ENCODE measurements at regions not wholly inside any gene's neighbourhood (a gene's known extent, or its start where the extent isn't known, plus 50 kb on each side); places are given as distances from the start of the nearest gene placed in this dataset.

DNA sequence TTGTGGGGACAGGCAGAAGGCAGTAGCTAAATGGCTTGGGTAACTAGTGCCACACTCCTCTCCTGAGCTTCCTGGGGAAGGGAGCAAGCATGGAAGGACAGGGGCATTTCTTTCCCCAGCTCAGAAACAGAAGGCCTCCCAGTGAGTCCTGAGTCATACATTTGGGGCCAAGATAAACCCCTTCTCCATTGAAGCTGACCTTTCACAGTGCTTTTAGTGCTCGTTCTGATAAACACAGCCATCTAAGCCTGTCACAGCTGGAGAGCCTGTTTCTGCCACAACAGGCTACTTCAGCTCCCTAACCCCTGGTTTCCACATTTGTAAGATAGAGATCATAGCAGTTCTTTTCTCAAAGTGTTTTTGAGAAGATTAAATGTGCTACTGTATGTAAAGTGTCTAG lies 374.0 kb downstream of the LMX1A start:
- Mint-ChIP-seq H3K9me3 (peaks cover 0 to 5% (median 0%) of the 10 kb centered on the region in 7 donors), H3K4me3 (no peak overlapping the region), H3K27ac (no peak overlapping the region), H3K27me3 (peaks cover 4 to 8% (median 6%) of the 10 kb centered on the region in 3 donors), H3K36me3 (no peaks in the 10 kb centered on the region), H3K4me1 (no peaks in the 10 kb centered on the region)
- ATAC-seq (ENCODE audit: low read depth in 2 of 2) = no peak
- no peak for DNase-seq

DNA sequence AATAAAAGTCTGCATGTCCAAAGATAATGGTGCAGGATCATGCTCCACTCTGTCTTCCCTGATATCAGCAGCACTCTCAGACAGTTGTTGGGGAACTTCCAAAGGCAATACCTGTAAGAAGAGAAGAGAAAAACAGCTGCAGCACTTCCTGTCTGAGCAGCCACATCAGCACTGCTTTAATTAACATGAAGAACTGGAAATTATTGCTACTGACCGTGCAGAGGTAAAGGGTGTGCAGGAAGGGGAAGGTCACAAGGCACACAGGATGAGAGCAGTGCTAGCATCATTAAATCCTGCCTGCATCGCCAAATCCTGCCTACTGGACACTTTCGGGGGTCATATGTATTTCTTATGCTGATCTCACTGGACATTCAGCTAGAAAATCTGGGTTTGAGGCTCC lies 379.0 kb downstream of the LMX1A start:
- no peak overlapping the region for H3K4me3 Mint-ChIP-seq
- H3K27me3 Mint-ChIP-seq = no peaks in the 10 kb centered on the region
- ATAC-seq (ENCODE audit: low read depth in 2 of 2) (no peak), DNase-seq (no peak)
- H3K27ac Mint-ChIP-seq = no peak overlapping the region
- H3K36me3 Mint-ChIP-seq = no peaks in the 10 kb centered on the region
- H3K4me1 Mint-ChIP-seq = no peaks in the 10 kb centered on the region
- H3K9me3 Mint-ChIP-seq = peaks cover 0 to 5% (median 0%) of the 10 kb centered on the region in 7 donors

DNA sequence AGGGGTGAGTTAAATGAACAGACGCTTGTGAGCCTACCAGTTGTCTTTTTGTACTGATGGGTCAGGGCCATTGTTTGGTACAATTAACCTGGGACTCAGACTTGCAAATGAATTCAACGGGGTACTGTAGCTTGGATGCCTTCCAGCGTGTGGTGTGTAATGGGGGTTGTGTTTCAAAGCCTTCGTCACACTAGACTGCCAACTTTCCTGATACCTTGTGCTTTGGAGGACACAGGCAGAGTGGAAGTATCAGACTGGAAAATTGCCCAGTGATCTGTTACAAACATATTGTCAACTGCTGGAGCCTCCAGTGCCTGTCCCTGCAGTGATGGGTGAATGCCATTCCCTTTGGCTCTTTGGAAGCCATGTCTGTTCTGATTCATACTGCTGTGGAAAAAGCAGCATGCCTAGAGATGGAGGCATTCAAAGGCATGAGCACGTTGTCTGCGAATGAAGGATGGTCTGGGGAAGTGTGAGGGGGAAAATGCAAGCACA lies 384.5 kb downstream of the LMX1A start:
- no peak for ATAC-seq (ENCODE audit: low read depth in 2 of 2)
- no peak for DNase-seq
- H3K4me3 Mint-ChIP-seq = no peak overlapping the region
- no peak overlapping the region for H3K27ac Mint-ChIP-seq
- H3K27me3 Mint-ChIP-seq = no peaks in the 10 kb centered on the region
- peaks cover 0 to 5% (median 1%) of the 10 kb centered on the region in 7 donors for H3K9me3 Mint-ChIP-seq
- H3K36me3 Mint-ChIP-seq = no peaks in the 10 kb centered on the region
- no peaks in the 10 kb centered on the region for H3K4me1 Mint-ChIP-seq

DNA sequence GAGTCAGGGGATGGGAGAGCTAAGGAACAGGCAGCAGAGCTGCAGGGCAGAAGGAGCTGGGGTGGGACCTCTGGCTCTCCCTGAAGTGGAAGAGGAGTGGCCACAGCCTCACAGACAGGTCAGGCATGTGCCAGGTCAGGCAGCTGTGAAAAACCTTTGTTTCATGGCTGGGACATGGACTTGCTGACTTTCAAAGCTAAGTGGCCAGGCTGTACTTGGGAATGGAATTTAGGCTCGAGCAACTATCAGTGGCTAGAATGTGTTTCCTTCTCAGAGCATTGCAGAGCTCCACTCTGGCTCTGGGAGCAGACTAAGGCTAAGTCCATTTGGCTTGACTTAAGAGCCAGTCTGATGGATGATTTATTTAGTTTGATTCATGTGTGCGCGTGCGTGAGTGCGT lies 385.1 kb downstream of the LMX1A start:
- peaks cover 0 to 3% (median 0%) of the 10 kb centered on the region in 7 donors for H3K9me3 Mint-ChIP-seq
- no peak overlapping the region for H3K27ac Mint-ChIP-seq
- DNase-seq = no peak
- no peak for ATAC-seq (ENCODE audit: low read depth in 2 of 2)
- no peak overlapping the region for H3K4me3 Mint-ChIP-seq
- no peaks in the 10 kb centered on the region for H3K36me3 Mint-ChIP-seq
- H3K27me3 Mint-ChIP-seq = no peaks in the 10 kb centered on the region
- H3K4me1 Mint-ChIP-seq = no peaks in the 10 kb centered on the region

DNA sequence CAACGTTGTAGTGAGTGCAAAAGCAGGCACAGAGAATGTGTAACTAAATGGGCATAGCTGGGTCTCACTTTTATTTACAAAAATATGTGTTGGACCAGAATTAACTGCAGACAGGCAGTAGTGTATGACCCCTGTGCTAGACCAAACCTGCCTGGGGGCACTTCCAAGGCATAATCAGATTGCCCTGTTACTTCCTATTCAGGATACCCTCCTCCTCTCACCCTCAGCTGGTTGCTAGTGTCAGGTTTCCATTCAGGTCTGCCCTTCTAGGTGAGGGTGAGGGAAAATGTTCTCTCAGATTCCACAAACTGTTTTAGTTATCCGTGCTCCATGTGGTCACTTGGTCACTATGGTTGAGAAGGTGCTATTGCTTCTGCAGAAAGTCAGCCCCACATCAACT lies 387.3 kb downstream of the LMX1A start:
- DNase-seq (no peak), ATAC-seq (ENCODE audit: low read depth in 2 of 2) (no peak)
- Mint-ChIP-seq H3K4me1 (no peaks in the 10 kb centered on the region), H3K27ac (no peak overlapping the region), H3K4me3 (no peak overlapping the region), H3K27me3 (no peaks in the 10 kb centered on the region), H3K9me3 (peaks cover 0 to 6% (median 0%) of the 10 kb centered on the region in 7 donors), H3K36me3 (no peaks in the 10 kb centered on the region)

DNA sequence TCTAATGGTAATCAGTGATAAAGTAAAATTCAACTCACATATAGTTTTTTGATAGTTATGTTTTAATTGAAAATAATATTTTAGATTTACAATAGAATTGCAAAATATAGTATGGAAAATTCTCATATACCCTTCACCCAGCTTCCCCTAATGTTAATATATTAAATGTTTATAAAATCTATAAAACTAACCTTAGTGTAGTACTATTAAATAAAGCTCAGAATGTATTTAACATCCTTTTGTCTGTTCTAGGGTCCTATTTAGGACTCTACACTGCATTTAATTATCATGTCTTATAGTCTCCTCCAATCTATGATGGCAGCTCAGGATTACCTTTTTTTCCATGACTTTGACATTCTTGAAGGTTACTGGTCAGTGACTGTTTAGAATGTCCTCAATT lies 389.2 kb downstream of the LMX1A start:
- no peak overlapping the region for H3K4me3 Mint-ChIP-seq
- DNase-seq (no peak), ATAC-seq (ENCODE audit: low read depth in 2 of 2) (no peak)
- no peak overlapping the region for H3K27ac Mint-ChIP-seq
- no peaks in the 10 kb centered on the region for H3K36me3 Mint-ChIP-seq
- peaks cover 0 to 9% (median 3%) of the 10 kb centered on the region in 7 donors for H3K9me3 Mint-ChIP-seq
- no peaks in the 10 kb centered on the region for H3K27me3 Mint-ChIP-seq
- no peaks in the 10 kb centered on the region for H3K4me1 Mint-ChIP-seq

DNA sequence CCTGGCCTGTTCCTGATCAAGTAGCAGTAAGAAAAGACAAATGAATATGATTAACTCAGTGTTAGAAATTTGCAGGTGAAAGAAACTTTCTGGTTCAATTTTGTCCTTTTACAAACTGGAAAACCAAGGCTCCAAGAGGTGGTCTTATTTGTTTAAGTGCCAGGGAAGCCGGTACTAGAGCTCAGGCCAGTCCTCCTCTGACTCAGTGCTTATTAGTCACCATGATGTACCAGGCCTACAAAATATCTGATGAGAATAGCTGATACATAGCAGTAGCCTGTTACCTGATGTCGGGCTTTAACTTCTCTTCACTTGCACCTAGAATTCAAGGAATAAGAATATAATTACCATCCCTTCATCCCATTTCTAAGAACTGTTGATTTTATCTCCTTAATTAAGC lies 394.8 kb downstream of the LMX1A start:
- Mint-ChIP-seq H3K36me3 (no peaks in the 10 kb centered on the region), H3K27me3 (peaks cover 0 to 3% (median 0%) of the 10 kb centered on the region in 3 donors), H3K4me1 (no peaks in the 10 kb centered on the region), H3K27ac (no peak overlapping the region), H3K9me3 (peaks cover 0 to 9% (median 3%) of the 10 kb centered on the region in 7 donors), H3K4me3 (no peak overlapping the region)
- ATAC-seq (ENCODE audit: low read depth in 2 of 2) = no peak
- no peak for DNase-seq

DNA sequence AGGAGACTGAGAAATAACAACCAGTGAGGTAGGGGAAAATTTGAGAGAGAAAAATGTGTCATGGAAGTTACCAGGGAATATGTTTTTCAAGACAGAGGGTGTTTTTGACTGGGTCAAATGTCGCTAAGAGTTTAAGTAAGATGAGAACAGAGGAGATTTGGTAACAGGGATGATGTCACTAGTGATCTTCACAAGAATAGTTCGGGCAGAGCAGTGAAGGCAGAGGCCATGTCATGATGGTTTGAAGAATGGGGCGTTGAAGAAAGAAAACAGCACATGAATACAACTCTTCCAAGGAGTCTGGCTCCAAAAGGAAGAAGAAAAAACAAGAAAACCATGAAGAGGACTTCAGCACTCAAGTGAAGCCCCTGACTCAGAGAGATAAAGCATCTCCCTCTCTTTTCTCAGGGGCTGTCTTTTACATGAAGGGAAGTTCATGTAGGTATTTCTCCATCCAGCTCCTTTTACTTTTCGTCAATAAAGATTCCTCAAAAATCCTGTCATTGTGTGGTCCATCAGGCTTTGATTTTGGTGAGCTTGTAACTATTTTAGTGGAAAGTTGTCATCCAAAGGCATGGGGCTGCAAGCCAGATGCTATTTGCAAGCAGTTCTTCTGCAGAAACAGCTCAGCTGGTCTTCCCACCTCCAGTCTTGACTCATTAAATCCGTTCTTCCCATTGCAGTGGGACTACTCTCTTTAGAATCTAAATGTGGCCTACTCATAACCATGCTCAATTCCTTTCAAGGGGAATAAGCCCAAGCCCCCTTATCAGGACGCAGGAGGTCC lies 397.3 kb downstream of the LMX1A start:
- no peak for DNase-seq
- Mint-ChIP-seq H3K27me3 (peaks cover 0 to 3% (median 0%) of the 10 kb centered on the region in 3 donors), H3K4me3 (peak overlapping the region in 1 of 8 donors; percentile 9), H3K4me1 (no peaks in the 10 kb centered on the region), H3K27ac (no peak overlapping the region), H3K36me3 (no peaks in the 10 kb centered on the region), H3K9me3 (peaks cover 0 to 9% (median 3%) of the 10 kb centered on the region in 7 donors)
- ATAC-seq (ENCODE audit: low read depth in 2 of 2) = no peak

DNA sequence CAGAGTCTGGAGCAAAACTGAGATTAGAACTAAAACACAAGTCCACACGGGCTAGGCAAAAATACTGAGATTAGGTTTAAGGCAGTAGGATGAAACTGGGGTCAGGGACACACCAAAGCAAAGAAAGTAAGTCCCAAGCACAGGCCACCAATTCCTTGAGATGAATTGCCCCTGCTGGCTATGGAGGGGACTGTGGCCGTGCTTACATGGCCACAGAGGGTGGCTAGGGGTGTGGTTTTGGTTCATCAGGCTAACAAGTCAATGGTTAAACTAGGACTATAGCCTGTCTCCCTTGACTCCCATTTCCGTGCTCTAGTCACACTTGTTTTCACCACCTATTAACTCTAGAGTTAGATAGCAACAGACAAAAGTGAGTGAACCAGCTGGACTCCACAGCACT lies 394.8 kb downstream of the PBX1 start:
- Mint-ChIP-seq H3K4me1 (no peaks in the 10 kb centered on the region), H3K27ac (no peak overlapping the region), H3K27me3 (peaks cover 0 to 5% (median 0%) of the 10 kb centered on the region in 3 donors), H3K4me3 (no peak overlapping the region), H3K9me3 (peaks cover 2 to 16% (median 7%) of the 10 kb centered on the region in 7 donors), H3K36me3 (peaks cover 5 to 7% of the 10 kb centered on the region in 2 donors)
- no peak for ATAC-seq (ENCODE audit: low read depth in 2 of 2)
- DNase-seq = no peak

DNA sequence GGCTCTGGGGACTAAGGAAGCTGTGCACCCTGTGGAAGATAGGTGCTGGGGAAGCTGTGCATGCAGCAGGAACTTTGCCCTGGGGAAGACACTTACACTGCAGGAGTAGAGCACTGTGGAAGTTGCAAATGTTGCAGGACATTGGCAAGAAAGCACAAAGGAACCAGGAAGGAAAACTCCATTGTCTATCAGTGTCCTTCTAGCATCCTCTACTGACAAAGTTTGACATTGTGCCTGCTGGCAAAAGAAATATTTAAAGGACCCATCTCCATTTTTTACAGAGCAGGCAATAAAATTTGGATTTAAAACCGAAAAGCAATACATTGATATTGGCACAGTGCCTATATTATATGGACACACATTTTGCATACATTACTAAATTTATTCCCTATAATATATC lies 394.1 kb downstream of the PBX1 start:
- Mint-ChIP-seq H3K27me3 (peaks cover 0 to 5% (median 0%) of the 10 kb centered on the region in 3 donors), H3K27ac (no peak overlapping the region), H3K36me3 (peaks cover 5 to 14% of the 10 kb centered on the region in 2 donors), H3K9me3 (peaks cover 6 to 22% (median 12%) of the 10 kb centered on the region in 7 donors), H3K4me1 (no peaks in the 10 kb centered on the region), H3K4me3 (no peak overlapping the region)
- DNase-seq = no peak
- ATAC-seq (ENCODE audit: low read depth in 2 of 2) = no peak

DNA sequence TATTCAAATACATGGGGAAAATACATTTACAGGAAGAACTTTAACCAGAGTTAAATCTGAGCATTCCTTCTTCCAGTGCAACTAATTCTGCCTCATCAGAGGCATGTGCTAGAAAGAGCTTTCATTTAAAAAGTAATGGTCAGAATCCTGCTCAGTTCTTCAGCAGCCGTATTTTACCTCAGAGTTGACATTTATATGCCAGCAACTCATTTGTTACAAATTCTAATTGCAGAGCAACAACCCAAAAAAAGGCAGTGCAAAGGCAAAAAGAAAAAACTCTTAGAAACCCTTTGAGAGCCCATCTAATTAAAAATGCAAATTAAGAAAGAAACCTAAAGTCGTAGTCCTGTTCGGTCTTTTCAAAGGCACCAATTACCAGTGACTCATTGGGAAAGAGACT lies 392.5 kb downstream of the PBX1 start:
- Mint-ChIP-seq H3K4me1 (no peaks in the 10 kb centered on the region), H3K27ac (no peak overlapping the region), H3K9me3 (peaks cover 11 to 38% (median 24%) of the 10 kb centered on the region in 7 donors), H3K36me3 (peaks cover 5 to 20% of the 10 kb centered on the region in 2 donors), H3K4me3 (no peak overlapping the region), H3K27me3 (peaks cover 0 to 5% (median 0%) of the 10 kb centered on the region in 3 donors)
- ATAC-seq (ENCODE audit: low read depth in 2 of 2) (no peak), DNase-seq (no peak)

DNA sequence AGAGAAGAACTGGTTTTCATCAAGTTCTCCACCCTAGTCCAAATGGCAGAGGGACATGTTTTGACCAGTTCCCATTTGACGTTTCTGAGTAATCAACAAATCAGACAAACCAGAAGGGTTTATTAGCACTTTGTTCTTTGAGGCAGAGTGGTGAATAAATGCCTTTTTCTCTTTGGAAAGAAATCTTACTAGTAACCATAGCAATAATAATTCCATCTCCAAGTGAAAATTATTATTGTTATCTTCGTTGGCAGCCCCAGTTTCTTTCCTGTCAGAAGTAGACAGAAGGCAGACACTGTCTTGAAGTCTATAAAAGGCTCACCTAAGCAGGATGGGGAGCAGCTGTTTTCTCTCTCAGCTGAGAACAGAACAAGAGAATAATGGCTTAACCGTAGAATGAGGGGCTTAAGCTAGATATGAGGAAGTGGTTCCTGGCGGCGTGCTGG lies 391.6 kb downstream of the PBX1 start:
- Mint-ChIP-seq H3K27ac (no peak overlapping the region), H3K36me3 (peaks cover 5 to 23% of the 10 kb centered on the region in 2 donors), H3K4me3 (no peak overlapping the region), H3K4me1 (no peaks in the 10 kb centered on the region), H3K9me3 (peaks cover 11 to 43% (median 26%) of the 10 kb centered on the region in 7 donors), H3K27me3 (peaks cover 0 to 5% (median 0%) of the 10 kb centered on the region in 3 donors)
- DNase-seq (no peak), ATAC-seq (ENCODE audit: low read depth in 2 of 2) (no peak)

DNA sequence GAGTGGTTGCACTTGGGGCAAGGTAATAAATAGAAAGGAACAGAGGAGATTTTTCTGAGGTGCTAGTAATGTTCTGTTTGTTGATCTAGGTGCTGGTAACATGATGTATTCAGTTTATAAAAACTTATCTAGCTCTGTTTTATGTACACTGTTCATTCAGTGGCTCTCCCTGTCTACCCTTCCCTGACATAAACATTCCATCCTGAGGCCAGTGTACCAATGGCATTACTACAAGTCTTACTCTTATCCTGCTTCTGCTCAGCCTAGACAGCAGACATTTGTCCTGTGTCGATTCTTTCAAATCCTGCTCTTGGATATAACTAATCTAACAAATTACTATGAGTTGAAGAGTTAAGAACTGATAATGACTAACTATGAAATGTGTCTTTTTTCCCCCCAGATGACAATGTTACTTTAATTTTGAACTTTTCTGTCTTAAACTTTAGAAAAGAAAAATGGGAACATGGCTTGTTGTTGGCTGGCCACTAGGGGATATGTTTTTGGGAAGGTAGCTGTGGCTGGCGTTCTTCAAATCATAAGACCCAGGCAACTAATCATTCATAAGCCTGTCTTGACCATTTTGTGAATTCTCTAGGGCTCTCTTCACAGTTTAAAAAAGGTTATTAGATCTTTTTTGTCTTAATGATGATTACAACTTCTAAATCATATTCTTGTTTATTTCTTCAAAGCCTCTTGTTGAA lies 390.9 kb downstream of the PBX1 start:
- Mint-ChIP-seq H3K9me3 (peaks cover 11 to 49% (median 26%) of the 10 kb centered on the region in 7 donors), H3K4me3 (no peak overlapping the region), H3K27me3 (peaks cover 0 to 5% (median 0%) of the 10 kb centered on the region in 3 donors), H3K4me1 (no peaks in the 10 kb centered on the region), H3K27ac (no peak overlapping the region), H3K36me3 (peaks cover 5 to 23% of the 10 kb centered on the region in 2 donors)
- ATAC-seq (ENCODE audit: low read depth in 2 of 2) (no peak), DNase-seq (no peak)

DNA sequence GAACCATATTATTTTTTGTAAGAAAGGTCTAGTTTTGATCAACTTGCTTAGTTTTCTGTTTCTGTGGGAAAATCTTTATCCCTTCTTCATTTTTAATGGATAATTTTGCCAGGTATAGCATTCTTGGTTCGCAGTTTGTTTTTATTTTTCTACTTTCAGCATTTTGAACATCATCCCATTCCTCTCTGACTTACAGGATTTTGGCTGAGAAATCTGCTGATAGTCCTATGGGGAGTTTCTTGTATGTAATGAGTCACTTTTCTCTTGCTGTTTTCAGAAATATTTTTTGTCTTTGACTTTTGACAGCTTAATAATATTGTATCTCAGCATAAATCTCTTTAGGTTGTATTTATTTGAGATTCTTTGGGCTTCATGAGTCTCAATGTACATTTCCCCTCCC lies 389.1 kb downstream of the PBX1 start:
- Mint-ChIP-seq H3K9me3 (peaks cover 11 to 49% (median 32%) of the 10 kb centered on the region in 7 donors), H3K27me3 (peaks cover 0 to 5% (median 0%) of the 10 kb centered on the region in 3 donors), H3K4me1 (no peaks in the 10 kb centered on the region), H3K4me3 (no peak overlapping the region), H3K36me3 (peaks cover 5 to 23% of the 10 kb centered on the region in 2 donors), H3K27ac (no peak overlapping the region)
- ATAC-seq (ENCODE audit: low read depth in 2 of 2) (no peak), DNase-seq (no peak)

Data from naive B cell (primary cell).